HG02571 (cell line): ENCODE measurements at regions not wholly inside any gene's neighbourhood (a gene's known extent, or its start where the extent isn't known, plus 50 kb on each side); places are given as distances from the start of the nearest gene placed in this dataset.
"Not testable (repeated sequence)": the region's sequence is repeated elsewhere in the genome, so short reads cannot be mapped to it uniquely, and the experiment has no call there.

ENCODE experiments used
- ATAC-seq: cut with Tn5 transposase; IDR thresholded peaks from one replicate; pipeline ENCODE4 v1.9.1; 2021; ENCODE audit warnings: mild to moderate bottlenecking, moderate library complexity; ENCODE audit not compliant: unreplicated experiment

- no peak for ATAC-seq
Measured at GRCh38 chr1:188122646-188123045, 1293.9 kb downstream of the PLA2G4A start.

GRCh38 chr1:188127507-188127906 is 1298.8 kb downstream of the PLA2G4A start:
- ATAC-seq: no peak

- ATAC-seq: no peak
Measured at GRCh38 chr1:188128761-188129160, 1300.0 kb downstream of the PLA2G4A start.

GRCh38 chr1:188129856-188130838 is 1301.4 kb downstream of the PLA2G4A start:
- no peak for ATAC-seq

GRCh38 chr1:188137221-188137620 is 1308.5 kb downstream of the PLA2G4A start:
- no peak for ATAC-seq

GRCh38 chr1:188140958-188141357 is 1312.2 kb downstream of the PLA2G4A start:
- no peak for ATAC-seq

GRCh38 chr1:188154196-188154595 is 1325.4 kb downstream of the PLA2G4A start:
- ATAC-seq: no peak

- ATAC-seq: no peak
Measured at GRCh38 chr1:188154761-188155160, 1326.0 kb downstream of the PLA2G4A start.

- ATAC-seq: no peak
Measured at GRCh38 chr1:188155261-188155660, 1326.5 kb downstream of the PLA2G4A start.

GRCh38 chr1:188164459-188164858 is 1335.7 kb downstream of the PLA2G4A start:
- ATAC-seq: no peak

- ATAC-seq: no peak
Measured at GRCh38 chr1:188166654-188167053, 1337.9 kb downstream of the PLA2G4A start.

GRCh38 chr1:188169971-188170370 is 1341.2 kb downstream of the PLA2G4A start:
- no peak for ATAC-seq

GRCh38 chr1:188170411-188170810 is 1341.7 kb downstream of the PLA2G4A start:
- no peak for ATAC-seq

GRCh38 chr1:188170935-188171334 is 1342.2 kb downstream of the PLA2G4A start:
- no peak for ATAC-seq

GRCh38 chr1:188182063-188182462 is 1353.3 kb downstream of the PLA2G4A start:
- ATAC-seq: not testable (repeated sequence)

GRCh38 chr1:188188317-188188716 is 1359.6 kb downstream of the PLA2G4A start:
- no peak for ATAC-seq

GRCh38 chr1:188194916-188195315 is 1366.2 kb downstream of the PLA2G4A start:
- ATAC-seq: no peak

- no peak for ATAC-seq
Measured at GRCh38 chr1:188218289-188218688, 1389.5 kb downstream of the PLA2G4A start.

- no peak for ATAC-seq
Measured at GRCh38 chr1:188220051-188220450, 1391.3 kb downstream of the PLA2G4A start.

- no peak for ATAC-seq
Measured at GRCh38 chr1:188224263-188224662, 1395.5 kb downstream of the PLA2G4A start.

- no peak for ATAC-seq
Measured at GRCh38 chr1:188225975-188226374, 1397.2 kb downstream of the PLA2G4A start.

GRCh38 chr1:188228623-188229022 is 1399.9 kb downstream of the PLA2G4A start:
- no peak for ATAC-seq
